ENCODE measurements at regions not wholly inside any gene's neighbourhood (a gene's known extent, or its start where the extent isn't known, plus 50 kb on each side); places are given as distances from the start of the nearest gene placed in this dataset.

DNA sequence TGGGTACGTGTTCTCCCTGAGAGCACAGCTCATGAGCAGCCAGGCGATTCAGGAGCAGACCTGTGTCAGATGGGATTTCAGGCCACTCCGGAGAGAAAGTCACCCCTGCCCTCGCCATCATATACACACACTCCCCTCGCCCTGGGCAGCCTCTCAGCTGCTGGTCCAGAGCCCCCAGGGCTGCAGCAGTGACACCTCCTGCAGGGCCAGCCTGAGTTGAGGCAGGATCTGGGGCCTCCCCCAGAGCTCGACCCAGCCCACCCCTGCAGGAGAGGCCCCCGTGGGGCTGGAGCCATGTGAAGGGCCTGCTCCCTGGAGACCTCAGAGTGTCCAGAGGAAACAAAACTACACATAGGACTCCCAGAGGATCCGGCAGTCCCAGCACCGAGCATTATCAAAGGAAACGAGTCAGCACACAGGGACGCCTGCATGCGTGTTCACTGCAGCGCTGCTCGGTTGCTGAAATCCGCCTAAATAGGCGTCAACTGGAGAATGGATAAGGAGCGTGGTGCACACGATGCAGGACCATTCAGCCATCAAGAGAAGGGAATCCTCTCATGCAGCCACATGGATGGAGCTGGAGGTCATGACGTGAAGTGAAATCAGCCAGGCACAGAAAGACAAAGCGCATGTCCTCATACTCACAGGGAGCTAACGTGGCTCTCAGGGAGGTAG, 104.0 kb downstream of the TNFAIP2 start:
- H2AK5ac ChIP-seq (ENCODE audit: low read depth, low read length), result peak overlapping the region; percentile 93; the same call in 1 of the 2 replicates
- FAIRE-seq, result no peak

More for the DNA sequence above, 104.0 kb downstream of the TNFAIP2 start:
- Histone ChIP-seq H3K9me3 (ENCODE audit: insufficient read depth in 2 of 2, low read depth in 1 of 2, low read length in 1 of 2) (no peaks in the 10 kb centered on the region), H3K27ac (ENCODE audit: low read depth, low read length) (no peak overlapping the region; the same call in 1 of the 2 replicates), H3K23ac (ENCODE audit: insufficient read length) (no peak overlapping the region), H2BK120ac (replicated peaks; ENCODE audit: low read depth, low read length) (no peak overlapping the region), H4K8ac (ENCODE audit: extremely low read depth, insufficient read depth, low read length) (peak overlapping the region; percentile 75; the same call in 1 of the 2 replicates), H4K5ac (ENCODE audit: insufficient read length, low read depth, low read length) (no peak overlapping the region), H3K79me2 (ENCODE audit: control insufficient read depth in 1 of 2, insufficient read depth in 2 of 2, low read length in 2 of 2) (no peaks in the 10 kb centered on the region), H3K18ac (ENCODE audit: extremely low read depth, low read length) (no peak overlapping the region), H3K56ac (replicated peaks; ENCODE audit: insufficient read length, low read depth, low read length) (no peak overlapping the region), H2BK12ac (ENCODE audit: low read depth, low read length) (peak overlapping the region; percentile 50; the same call in 1 of the 2 replicates), H3K4me1 (replicated peaks in 1 of 4; ENCODE audit: control insufficient read depth in 3 of 4, insufficient read depth in 4 of 4, low read length in 3 of 4) (peaks cover 0 to 6% (median 1%) of the 10 kb centered on the region in 4 experiments; a peak in 3 of 7 replicates), H2BK15ac (ENCODE audit: low read length) (no peak overlapping the region), H4K91ac (replicated peaks; ENCODE audit: insufficient read length, low read length) (no peak overlapping the region), H3K79me1 (ENCODE audit: low read depth, low read length) (no peaks in the 10 kb centered on the region), H3K27me3 (replicated peaks in 1 of 4; ENCODE audit: control insufficient read depth in 3 of 4, extremely low read depth in 1 of 4, insufficient read depth in 3 of 4, low read length in 3 of 4) (no peaks in the 10 kb centered on the region; a peak in 1 of 7 replicates), H2BK5ac (ENCODE audit: low read depth, low read length) (no peak overlapping the region), H2BK20ac (ENCODE audit: low read length) (no peak overlapping the region), H3K9ac (replicated peaks in 1 of 4; ENCODE audit: extremely low read depth in 1 of 4, low read depth in 3 of 4, low read length in 3 of 4) (no peak overlapping the region), H3K4ac (replicated peaks; ENCODE audit: insufficient read length, low read depth, low read length) (no peak overlapping the region), H3K4me2 (ENCODE audit: insufficient read depth in 1 of 2, low read depth in 2 of 2, low read length in 2 of 2) (no peak overlapping the region), H3K23me2 (ENCODE audit: low read depth, low read length) (no peaks in the 10 kb centered on the region), H4K20me1 (replicated peaks in 1 of 2; ENCODE audit: control insufficient read depth in 1 of 2, insufficient read depth in 2 of 2, low read length in 2 of 2) (no peaks in the 10 kb centered on the region), H2AFZ (ENCODE audit: low read length) (no peak overlapping the region), H3K36me3 (ENCODE audit: control insufficient read depth in 2 of 4, insufficient read depth in 4 of 4, low read length in 3 of 4) (no peaks in the 10 kb centered on the region), H3K4me3 (ENCODE audit: extremely low read depth in 1 of 4, insufficient read depth in 2 of 4, low read depth in 3 of 4, low read length in 4 of 4) (no peak overlapping the region), H3K14ac (ENCODE audit: insufficient read length) (no peak overlapping the region)
- WGBS, 2 experiments (ENCODE audit: extremely low coverage in 1 of 2, insufficient coverage in 1 of 2, insufficient read length in 1 of 2, insufficient replicate concordance in 2 of 2, low coverage in 1 of 2, low lambda C conversion rate in 2 of 2, missing lambda C conversion rate in 1 of 2), result 90% methylated on average over 19 of the region's 21 CpGs; no CpG with 5 or more reads in 1 of the 2 experiments
- TF ChIP-seq, protein P1, sequence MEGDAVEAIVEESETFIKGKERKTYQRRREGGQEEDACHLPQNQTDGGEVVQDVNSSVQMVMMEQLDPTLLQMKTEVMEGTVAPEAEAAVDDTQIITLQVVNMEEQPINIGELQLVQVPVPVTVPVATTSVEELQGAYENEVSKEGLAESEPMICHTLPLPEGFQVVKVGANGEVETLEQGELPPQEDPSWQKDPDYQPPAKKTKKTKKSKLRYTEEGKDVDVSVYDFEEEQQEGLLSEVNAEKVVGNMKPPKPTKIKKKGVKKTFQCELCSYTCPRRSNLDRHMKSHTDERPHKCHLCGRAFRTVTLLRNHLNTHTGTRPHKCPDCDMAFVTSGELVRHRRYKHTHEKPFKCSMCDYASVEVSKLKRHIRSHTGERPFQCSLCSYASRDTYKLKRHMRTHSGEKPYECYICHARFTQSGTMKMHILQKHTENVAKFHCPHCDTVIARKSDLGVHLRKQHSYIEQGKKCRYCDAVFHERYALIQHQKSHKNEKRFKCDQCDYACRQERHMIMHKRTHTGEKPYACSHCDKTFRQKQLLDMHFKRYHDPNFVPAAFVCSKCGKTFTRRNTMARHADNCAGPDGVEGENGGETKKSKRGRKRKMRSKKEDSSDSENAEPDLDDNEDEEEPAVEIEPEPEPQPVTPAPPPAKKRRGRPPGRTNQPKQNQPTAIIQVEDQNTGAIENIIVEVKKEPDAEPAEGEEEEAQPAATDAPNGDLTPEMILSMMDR (IDR thresholded peaks at IDR 0.05; ENCODE audit: control extremely low read depth in 1 of 3, insufficient read depth in 1 of 3, low read depth in 1 of 3, low read length in 3 of 3), result no peak
- TF ChIP-seq SUZ12 (IDR thresholded peaks at IDR 0.05; ENCODE audit: low read length) (no peak), SP4 (IDR thresholded peaks at IDR 0.05; ENCODE audit: low read length) (no peak), KDM1A (IDR thresholded peaks at IDR 0.05; ENCODE audit: borderline replicate concordance, low read length) (no peak), CEBPB (IDR thresholded peaks at IDR 0.05; ENCODE audit: low read depth, low read length) (no peak), SIN3A (conservative IDR thresholded peaks at IDR 0.05 in 1 of 2, IDR thresholded peaks at IDR 0.05 in 1 of 2; ENCODE audit: low read depth in 1 of 2, low read length in 2 of 2) (no peak), POLR2AphosphoS5 (IDR thresholded peaks at IDR 0.05; ENCODE audit: low read depth, low read length) (no peak), SRF (IDR thresholded peaks at IDR 0.05; ENCODE audit: low read depth, low read length) (no peak)
- ChIA-PET POLR2A (ENCODE audit: partially characterized antibody) (no interaction called here), CTCF (ENCODE audit: partially characterized antibody) (interaction anchor here (0.9 to 2.0 kb wide), 3 partner anchors 11 to 122 kb away, joined by 4 to 6 read pairs (median 5); no protein-coding TSS in a partner anchor)
- no peak for DNase-seq (ENCODE audit: low read depth in 1 of 2, low spot score in 2 of 2)
